ENCODE measurements at regions not wholly inside any gene's neighbourhood (a gene's known extent, or its start where the extent isn't known, plus 50 kb on each side); places are given as distances from the start of the nearest gene placed in this dataset.

GRCh38 chr18:47585136-47585535 lies 333.7 kb upstream of the SKOR2 start:
- Mint-ChIP-seq H3K27ac (no peak overlapping the region), H3K4me3 (no peak overlapping the region), H3K9me3 (no peaks in the 10 kb centered on the region), H3K36me3 (ENCODE audit: low read depth) (no peaks in the 10 kb centered on the region), H3K27me3 (ENCODE audit: low read depth) (no peaks in the 10 kb centered on the region), H3K4me1 (ENCODE audit: low read depth) (no peaks in the 10 kb centered on the region)

GRCh38 chr18:47582093-47582492 lies 330.6 kb upstream of the SKOR2 start:
- Mint-ChIP-seq H3K36me3 (ENCODE audit: low read depth) (no peaks in the 10 kb centered on the region), H3K27ac (no peak overlapping the region), H3K9me3 (no peaks in the 10 kb centered on the region), H3K4me3 (no peak overlapping the region), H3K27me3 (ENCODE audit: low read depth) (no peaks in the 10 kb centered on the region), H3K4me1 (ENCODE audit: low read depth) (no peaks in the 10 kb centered on the region)

- H3K36me3 Mint-ChIP-seq (ENCODE audit: low read depth), result no peaks in the 10 kb centered on the region
- H3K27me3 Mint-ChIP-seq (ENCODE audit: low read depth), result no peaks in the 10 kb centered on the region
- no peaks in the 10 kb centered on the region for H3K4me1 Mint-ChIP-seq (ENCODE audit: low read depth)
- H3K27ac Mint-ChIP-seq, result no peak overlapping the region
- no peak overlapping the region for H3K4me3 Mint-ChIP-seq
- no peaks in the 10 kb centered on the region for H3K9me3 Mint-ChIP-seq
Measured at GRCh38 chr18:47577520-47577919, 326.1 kb upstream of the SKOR2 start.

GRCh38 chr18:47574966-47575365 lies 323.5 kb upstream of the SKOR2 start:
- Mint-ChIP-seq H3K27me3 (ENCODE audit: low read depth) (no peaks in the 10 kb centered on the region), H3K9me3 (no peaks in the 10 kb centered on the region), H3K4me3 (no peak overlapping the region), H3K36me3 (ENCODE audit: low read depth) (no peaks in the 10 kb centered on the region), H3K27ac (no peak overlapping the region), H3K4me1 (ENCODE audit: low read depth) (no peaks in the 10 kb centered on the region)

- H3K27ac Mint-ChIP-seq, result no peak overlapping the region
- no peaks in the 10 kb centered on the region for H3K9me3 Mint-ChIP-seq
- no peaks in the 10 kb centered on the region for H3K36me3 Mint-ChIP-seq (ENCODE audit: low read depth)
- H3K4me3 Mint-ChIP-seq, result no peak overlapping the region
- H3K4me1 Mint-ChIP-seq (ENCODE audit: low read depth), result no peaks in the 10 kb centered on the region
- no peaks in the 10 kb centered on the region for H3K27me3 Mint-ChIP-seq (ENCODE audit: low read depth)
Measured at GRCh38 chr18:47571957-47572356, 320.5 kb upstream of the SKOR2 start.

- Mint-ChIP-seq H3K36me3 (ENCODE audit: low read depth) (no peaks in the 10 kb centered on the region), H3K27ac (no peak overlapping the region), H3K27me3 (ENCODE audit: low read depth) (peaks cover 2% of the 10 kb centered on the region), H3K9me3 (no peaks in the 10 kb centered on the region), H3K4me1 (ENCODE audit: low read depth) (no peaks in the 10 kb centered on the region), H3K4me3 (no peak overlapping the region)
Measured at GRCh38 chr18:47566809-47567208, 315.3 kb upstream of the SKOR2 start.

GRCh38 chr18:47560723-47561715 lies 309.6 kb upstream of the SKOR2 start:
- H3K4me3 Mint-ChIP-seq, result no peak overlapping the region
- peaks cover 18% of the 10 kb centered on the region for H3K27me3 Mint-ChIP-seq (ENCODE audit: low read depth)

GRCh38 chr18:47558110-47558750 lies 306.8 kb upstream of the SKOR2 start:
- Mint-ChIP-seq H3K4me1 (ENCODE audit: low read depth) (peaks cover 5% of the 10 kb centered on the region), H3K27ac (no peak overlapping the region), H3K4me3 (no peak overlapping the region), H3K36me3 (ENCODE audit: low read depth) (no peaks in the 10 kb centered on the region), H3K27me3 (ENCODE audit: low read depth) (peaks cover 18% of the 10 kb centered on the region), H3K9me3 (no peaks in the 10 kb centered on the region)

More at GRCh38 chr18:47560723-47561715, 309.6 kb upstream of the SKOR2 start:
- Mint-ChIP-seq H3K27ac (no peak overlapping the region), H3K9me3 (no peaks in the 10 kb centered on the region), H3K36me3 (ENCODE audit: low read depth) (no peaks in the 10 kb centered on the region), H3K4me1 (ENCODE audit: low read depth) (peaks cover 5% of the 10 kb centered on the region)

GRCh38 chr18:47557160-47557559 lies 305.7 kb upstream of the SKOR2 start:
- Mint-ChIP-seq H3K4me3 (no peak overlapping the region), H3K4me1 (ENCODE audit: low read depth) (peaks cover 5% of the 10 kb centered on the region), H3K27me3 (ENCODE audit: low read depth) (peaks cover 18% of the 10 kb centered on the region), H3K36me3 (ENCODE audit: low read depth) (no peaks in the 10 kb centered on the region), H3K9me3 (no peaks in the 10 kb centered on the region), H3K27ac (no peak overlapping the region)

- Mint-ChIP-seq H3K4me3 (no peak overlapping the region), H3K36me3 (ENCODE audit: low read depth) (no peaks in the 10 kb centered on the region), H3K9me3 (no peaks in the 10 kb centered on the region), H3K27me3 (ENCODE audit: low read depth) (no peaks in the 10 kb centered on the region), H3K4me1 (ENCODE audit: low read depth) (peaks cover under 1% of the 10 kb centered on the region), H3K27ac (no peak overlapping the region)
Measured at GRCh38 chr18:47552783-47553182, 301.3 kb upstream of the SKOR2 start.

- Mint-ChIP-seq H3K4me3 (no peak overlapping the region), H3K9me3 (no peaks in the 10 kb centered on the region), H3K36me3 (ENCODE audit: low read depth) (no peaks in the 10 kb centered on the region), H3K27ac (no peak overlapping the region), H3K27me3 (ENCODE audit: low read depth) (no peaks in the 10 kb centered on the region), H3K4me1 (ENCODE audit: low read depth) (no peaks in the 10 kb centered on the region)
Measured at GRCh38 chr18:47550611-47551010, 299.2 kb upstream of the SKOR2 start.

- Mint-ChIP-seq H3K4me1 (ENCODE audit: low read depth) (no peaks in the 10 kb centered on the region), H3K36me3 (ENCODE audit: low read depth) (no peaks in the 10 kb centered on the region), H3K27me3 (ENCODE audit: low read depth) (no peaks in the 10 kb centered on the region), H3K9me3 (no peaks in the 10 kb centered on the region), H3K27ac (no peak overlapping the region), H3K4me3 (no peak overlapping the region)
Measured at GRCh38 chr18:47549021-47549540, 297.6 kb upstream of the SKOR2 start.

- H3K4me1 Mint-ChIP-seq (ENCODE audit: low read depth), result no peaks in the 10 kb centered on the region
- no peaks in the 10 kb centered on the region for H3K27me3 Mint-ChIP-seq (ENCODE audit: low read depth)
- no peaks in the 10 kb centered on the region for H3K9me3 Mint-ChIP-seq
- H3K36me3 Mint-ChIP-seq (ENCODE audit: low read depth), result no peaks in the 10 kb centered on the region
- no peak overlapping the region for H3K27ac Mint-ChIP-seq
- no peak overlapping the region for H3K4me3 Mint-ChIP-seq
Measured at GRCh38 chr18:47547539-47548202, 296.2 kb upstream of the SKOR2 start.

GRCh38 chr18:47545613-47546012 lies 294.2 kb upstream of the SKOR2 start:
- no peaks in the 10 kb centered on the region for H3K27me3 Mint-ChIP-seq (ENCODE audit: low read depth)
- no peaks in the 10 kb centered on the region for H3K9me3 Mint-ChIP-seq
- H3K4me1 Mint-ChIP-seq (ENCODE audit: low read depth), result no peaks in the 10 kb centered on the region
- H3K27ac Mint-ChIP-seq, result no peak overlapping the region
- H3K4me3 Mint-ChIP-seq, result no peak overlapping the region
- no peaks in the 10 kb centered on the region for H3K36me3 Mint-ChIP-seq (ENCODE audit: low read depth)

Data from T-helper 1 cell treated with Interleukin-12 subunit alpha and Interleukin-12 subunit beta and Interleukin-4 antibody, amounts not matched to agents 30 μg/mL and 1 μg/mL, for 36 hours (primary cell).